Neural crest cell (in vitro differentiated cells): ENCODE measurements at regions not wholly inside any gene's neighbourhood (a gene's known extent, or its start where the extent isn't known, plus 50 kb on each side); places are given as distances from the start of the nearest gene placed in this dataset.

Experiments
- DNase-seq: peaks from one replicate; pipeline ENCODE4 v3.0.0; 2021; ENCODE audit warnings: low read depth, mixed read lengths, low spot score
- H3K27ac Mint-ChIP-seq: one replicate; pipeline ENCODE4 v1.8.0; 2021; ENCODE audit warnings: mild to moderate bottlenecking, mixed read lengths; ENCODE audit not compliant: unreplicated experiment
- H3K27me3 Mint-ChIP-seq: 2 replicates; pipeline ENCODE4 v1.8.0; 2021; ENCODE audit warnings: low read depth, mild to moderate bottlenecking, mixed read lengths
- H3K36me3 Mint-ChIP-seq: 2 replicates; pipeline ENCODE4 v1.8.0; 2021; ENCODE audit warnings: low read depth, mild to moderate bottlenecking, mixed read lengths
- H3K4me1 Mint-ChIP-seq: 2 replicates; pipeline ENCODE4 v1.8.0; 2021; ENCODE audit warnings: mixed read lengths
- H3K4me3 Mint-ChIP-seq: one replicate; pipeline ENCODE4 v1.8.0; 2021; ENCODE audit warnings: mild to moderate bottlenecking, mixed read lengths
- H3K9me3 Mint-ChIP-seq: 2 replicates; pipeline ENCODE4 v1.8.0; 2021; ENCODE audit warnings: mixed read lengths
- CTCF ChIP-seq: fragments of 200-600 bp; sonication (generic); conservative IDR thresholded peaks from 2 replicates; pipeline ENCODE4 v1.5.0; 2021; ENCODE audit warnings: antibody characterized with exemption, mild to moderate bottlenecking

DNA sequence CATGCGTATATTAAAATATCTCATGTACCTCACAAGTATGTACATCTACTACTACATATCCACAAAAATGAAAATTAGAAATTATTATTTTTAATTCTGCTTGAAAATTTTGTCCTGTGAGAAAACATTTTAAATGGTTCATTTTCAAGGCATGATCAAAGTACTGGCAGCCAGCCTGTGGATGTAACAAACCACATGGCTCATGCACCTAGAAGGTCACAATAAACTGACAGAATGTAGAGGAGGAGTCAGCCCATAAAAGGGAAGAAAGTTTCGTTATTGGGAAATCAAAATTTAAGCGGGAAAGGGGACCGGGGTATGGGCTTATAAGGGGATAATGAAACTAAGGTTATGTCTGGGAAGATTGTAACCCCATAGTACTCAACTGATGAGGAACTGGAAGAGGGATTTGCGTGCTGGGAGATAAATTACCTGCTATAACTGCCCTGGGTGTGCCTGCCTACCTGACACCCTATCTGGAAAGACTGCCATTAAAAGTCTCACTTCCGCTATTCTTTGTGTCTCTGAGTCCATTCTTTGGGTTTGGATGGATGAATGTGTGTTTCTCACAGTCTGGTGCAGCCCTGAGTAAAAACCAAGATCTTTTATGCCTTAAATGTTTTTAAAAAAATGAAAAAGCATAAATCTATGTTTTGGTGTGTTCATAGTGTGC, 62.2 kb upstream of the PCED1B start:
- Mint-ChIP-seq H3K4me3 (no peak overlapping the region), H3K27me3 (peaks cover 40% of the 10 kb centered on the region), H3K27ac (no peak overlapping the region), H3K36me3 (no peaks in the 10 kb centered on the region), H3K9me3 (no peaks in the 10 kb centered on the region), H3K4me1 (no peaks in the 10 kb centered on the region)
- no peak for TF ChIP-seq CTCF
- DNase-seq = no peak

- Mint-ChIP-seq H3K4me1 (no peaks in the 10 kb centered on the region), H3K27ac (no peak overlapping the region), H3K4me3 (no peak overlapping the region), H3K36me3 (no peaks in the 10 kb centered on the region), H3K9me3 (no peaks in the 10 kb centered on the region), H3K27me3 (peaks cover 40% of the 10 kb centered on the region)
- no peak for TF ChIP-seq CTCF
- DNase-seq = no peak
Observed at GRCh38 chr12:47017901-47018475, 61.4 kb upstream of the PCED1B start.

GRCh38 chr12:47020211-47020821, 59.1 kb upstream of the PCED1B start:
- H3K9me3 Mint-ChIP-seq = no peaks in the 10 kb centered on the region
- no peak for DNase-seq
- H3K27me3 Mint-ChIP-seq = peaks cover 35% of the 10 kb centered on the region
- no peak for TF ChIP-seq CTCF
- no peak overlapping the region for H3K27ac Mint-ChIP-seq
- H3K4me3 Mint-ChIP-seq = no peak overlapping the region
- no peaks in the 10 kb centered on the region for H3K4me1 Mint-ChIP-seq
- H3K36me3 Mint-ChIP-seq = no peaks in the 10 kb centered on the region

- Mint-ChIP-seq H3K4me1 (no peaks in the 10 kb centered on the region), H3K27ac (no peak overlapping the region), H3K36me3 (no peaks in the 10 kb centered on the region), H3K4me3 (no peak overlapping the region), H3K9me3 (no peaks in the 10 kb centered on the region), H3K27me3 (peaks cover 45% of the 10 kb centered on the region)
- TF ChIP-seq CTCF = peak; percentile 84
- peak; percentile 25 for DNase-seq
Observed at GRCh38 chr12:47021298-47021697, 58.1 kb upstream of the PCED1B start.

GRCh38 chr12:47022296-47022695, 57.1 kb upstream of the PCED1B start:
- no peak for TF ChIP-seq CTCF

More at GRCh38 chr12:47022296-47022695, 57.1 kb upstream of the PCED1B start:
- no peak overlapping the region for H3K27ac Mint-ChIP-seq
- H3K4me1 Mint-ChIP-seq = no peaks in the 10 kb centered on the region
- H3K4me3 Mint-ChIP-seq = no peak overlapping the region
- no peaks in the 10 kb centered on the region for H3K9me3 Mint-ChIP-seq
- H3K36me3 Mint-ChIP-seq = no peaks in the 10 kb centered on the region
- H3K27me3 Mint-ChIP-seq = peaks cover 41% of the 10 kb centered on the region
- no peak for DNase-seq
